Activated CD8-positive, alpha-beta T cell treated with anti-CD3 and anti-CD28 coated beads for 36 hours (primary cell): ENCODE measurements at regions not wholly inside any gene's neighbourhood (a gene's known extent, or its start where the extent isn't known, plus 50 kb on each side); places are given as distances from the start of the nearest gene placed in this dataset.

Source experiments
- ATAC-seq: fragments of 200-7000 bp; cut with Tn5 transposase; one replicate; pipeline ENCODE4 v1.10.0; 2021; ENCODE audit warnings: mild to moderate bottlenecking, moderate library complexity
- CTCF ChIA-PET: fragments of 350-600 bp; sonication (Branson Sonifier 250); formaldehyde crosslinking; loops from one replicate; lab custom pipeline; 2021; ENCODE audit warnings: antibody characterized with exemption; lab: Charles Lee
- POLR2A ChIA-PET: fragments of 350-600 bp; sonication (Branson Sonifier 250); formaldehyde crosslinking; loops from one replicate; lab custom pipeline; 2021; ENCODE audit warnings: antibody characterized with exemption; lab: Charles Lee
- DNase-seq: peaks from one replicate; pipeline ENCODE4 v3.0.0-alpha.2; 2020
- H3K27ac Mint-ChIP-seq: one replicate; pipeline ENCODE4 v1.8.0; 2021; ENCODE audit warnings: mild to moderate bottlenecking, mixed read lengths
- H3K27me3 Mint-ChIP-seq: one replicate; pipeline ENCODE4 v1.8.0; 2021; ENCODE audit warnings: mixed read lengths
- H3K36me3 Mint-ChIP-seq: one replicate; pipeline ENCODE4 v1.8.0; 2021; ENCODE audit warnings: low read depth, mixed read lengths
- H3K4me1 Mint-ChIP-seq: one replicate; pipeline ENCODE4 v1.8.0; 2021; ENCODE audit warnings: low read depth, mixed read lengths
- H3K4me3 Mint-ChIP-seq: one replicate; pipeline ENCODE4 v1.8.0; 2021; ENCODE audit warnings: mild to moderate bottlenecking, moderate library complexity, mixed read lengths
- H3K9me3 Mint-ChIP-seq: one replicate; pipeline ENCODE4 v1.8.0; 2021; ENCODE audit warnings: mixed read lengths
- CTCF ChIP-seq: fragments of 200-600 bp; IDR thresholded peaks from one replicate; pipeline ENCODE4 v1.8.0; 2022; ENCODE audit warnings: antibody characterized with exemption, mild to moderate bottlenecking
- intact Hi-C: fragments of 100-400 bp; cut with micrococcal nuclease; formaldehyde crosslinking; loops from one replicate; pipeline ENCODE4 v1.10.0; 2022

DNA sequence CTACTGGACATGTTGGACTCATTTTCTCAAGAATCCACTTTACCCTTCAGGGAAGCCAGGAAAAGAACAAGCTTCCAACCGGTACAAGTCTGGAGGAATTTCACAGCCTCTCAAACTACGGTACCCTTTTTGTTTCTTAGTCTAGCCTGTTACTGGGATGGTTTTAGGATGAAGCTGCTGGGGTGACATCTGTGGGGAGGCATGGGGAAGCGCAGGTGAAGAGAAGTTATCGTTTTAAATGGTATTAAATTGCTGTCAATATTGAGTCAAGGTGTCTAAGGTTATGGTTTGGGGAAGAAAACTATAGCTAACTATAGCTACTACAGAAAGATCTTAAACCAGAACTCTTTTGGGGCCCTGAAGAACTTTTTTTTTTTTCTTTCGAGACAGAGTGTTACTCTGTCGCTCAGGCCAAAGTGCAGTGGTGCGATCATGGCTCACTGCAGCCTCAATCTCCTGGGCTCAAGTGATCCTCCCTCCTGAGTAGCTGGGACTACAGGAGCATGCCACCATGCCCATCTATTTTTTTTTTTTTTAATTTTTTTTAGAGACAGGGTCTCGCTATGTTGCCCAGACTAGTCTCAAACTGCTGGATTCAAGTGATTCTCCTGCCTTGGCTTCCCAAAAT lies 128.7 kb downstream of the RIN2 start:
- ChIA-PET POLR2A (no interaction called here), CTCF (no interaction called here)
- no peak for ATAC-seq
- no peaks in the 10 kb centered on the region for H3K9me3 Mint-ChIP-seq
- DNase-seq = no peak
- no peaks in the 10 kb centered on the region for H3K36me3 Mint-ChIP-seq
- H3K4me1 Mint-ChIP-seq = no peaks in the 10 kb centered on the region
- intact Hi-C loops = no loop called here
- no peak for TF ChIP-seq CTCF
- H3K27ac Mint-ChIP-seq = no peak overlapping the region
- H3K27me3 Mint-ChIP-seq = peaks cover 12% of the 10 kb centered on the region
- H3K4me3 Mint-ChIP-seq = no peak overlapping the region

GRCh38 chr20:19887556-19888268 lies 129.4 kb upstream of the NAA20 start:
- DNase-seq (no peak), ATAC-seq (no peak)
- H3K9me3 Mint-ChIP-seq = no peaks in the 10 kb centered on the region
- no peak overlapping the region for H3K4me3 Mint-ChIP-seq
- TF ChIP-seq CTCF = no peak
- H3K27me3 Mint-ChIP-seq = peaks cover 12% of the 10 kb centered on the region
- ChIA-PET CTCF (no interaction called here), POLR2A (no interaction called here)
- H3K36me3 Mint-ChIP-seq = no peaks in the 10 kb centered on the region
- H3K4me1 Mint-ChIP-seq = no peaks in the 10 kb centered on the region
- intact Hi-C loops = no loop called here
- no peak overlapping the region for H3K27ac Mint-ChIP-seq

DNA sequence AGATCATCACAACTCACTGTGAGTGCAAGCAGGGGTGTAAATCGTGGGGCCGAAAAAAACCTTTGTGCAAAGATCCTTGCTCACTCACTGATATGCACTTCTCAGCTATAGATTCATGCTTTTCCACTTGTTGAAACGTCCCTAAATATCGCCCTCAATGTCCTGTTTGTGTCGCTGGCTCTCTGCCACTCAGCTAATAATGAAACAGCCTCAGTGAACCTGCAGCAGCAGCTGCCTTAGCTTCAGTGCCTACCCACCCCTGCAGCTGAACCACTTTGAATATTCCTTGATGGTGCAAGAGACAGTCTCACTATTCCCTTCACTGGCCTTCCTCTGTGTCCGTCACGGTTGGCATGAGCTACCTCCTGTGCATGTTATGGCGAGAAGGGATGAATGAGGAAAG lies 128.9 kb upstream of the NAA20 start:
- TF ChIP-seq CTCF = no peak
- DNase-seq (no peak), ATAC-seq (no peak)
- Mint-ChIP-seq H3K4me1 (no peaks in the 10 kb centered on the region), H3K36me3 (no peaks in the 10 kb centered on the region), H3K27ac (no peak overlapping the region), H3K4me3 (no peak overlapping the region), H3K27me3 (peaks cover 11% of the 10 kb centered on the region), H3K9me3 (no peaks in the 10 kb centered on the region)
- intact Hi-C loops = no loop called here
- ChIA-PET CTCF (no interaction called here), POLR2A (no interaction called here)

GRCh38 chr20:19889011-19889953 lies 127.9 kb upstream of the NAA20 start:
- H3K4me3 Mint-ChIP-seq = no peak overlapping the region
- no peak for DNase-seq
- CTCF ChIA-PET = no interaction called here
- POLR2A ChIA-PET = no interaction called here
- H3K27ac Mint-ChIP-seq = no peak overlapping the region
- peaks cover 11% of the 10 kb centered on the region for H3K27me3 Mint-ChIP-seq
- no peak for TF ChIP-seq CTCF
- intact Hi-C loops = no loop called here
- ATAC-seq = no peak
- H3K4me1 Mint-ChIP-seq = no peaks in the 10 kb centered on the region
- no peaks in the 10 kb centered on the region for H3K9me3 Mint-ChIP-seq
- no peaks in the 10 kb centered on the region for H3K36me3 Mint-ChIP-seq
